ENCODE measurements at regions not wholly inside any gene's neighbourhood (a gene's known extent, or its start where the extent isn't known, plus 50 kb on each side); places are given as distances from the start of the nearest gene placed in this dataset.

DNA sequence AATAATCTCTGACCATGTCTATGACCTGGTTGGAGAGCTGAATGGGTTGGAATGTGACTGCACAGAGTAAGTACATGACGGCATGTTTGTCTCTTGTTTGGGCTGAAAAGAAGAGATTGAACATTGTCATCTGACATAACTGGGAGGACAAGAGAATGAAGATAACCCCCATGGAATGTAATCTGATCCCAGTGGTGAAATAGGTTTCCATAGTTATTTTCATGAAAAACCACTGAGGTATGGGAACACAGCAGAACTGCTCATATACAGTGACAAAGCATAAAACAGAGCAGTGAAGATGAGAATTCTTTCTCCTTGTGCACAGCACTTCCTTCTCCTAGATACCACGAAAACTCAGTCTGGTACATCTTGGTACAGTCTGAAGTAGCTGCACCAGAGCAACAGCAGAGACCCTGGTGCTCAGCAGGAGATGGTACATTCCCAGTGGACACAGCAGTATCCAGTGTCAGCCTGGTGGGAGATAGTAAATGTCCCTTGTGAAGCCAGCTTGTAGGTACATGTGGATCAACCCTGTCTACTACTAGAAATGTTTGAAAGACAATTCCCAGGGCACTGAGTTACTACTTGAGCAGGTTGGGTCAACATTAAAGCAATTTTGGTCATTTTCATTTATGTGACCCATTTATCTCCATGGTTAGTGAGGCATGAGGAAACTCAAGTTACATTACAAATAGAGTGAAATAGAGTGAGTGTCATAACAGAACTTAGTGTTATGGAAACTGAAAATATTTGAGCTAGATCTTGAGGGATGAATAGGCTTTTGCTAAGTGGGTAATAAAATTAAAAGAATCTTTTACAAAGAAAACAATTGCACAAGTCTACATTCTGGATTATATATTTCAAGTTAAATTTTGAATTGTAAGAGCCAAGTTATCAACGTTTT is 178.3 kb downstream of the SUCNR1 start:
- Mint-ChIP-seq H3K4me3 (no peak overlapping the region), H3K36me3 (no peaks in the 10 kb centered on the region), H3K4me1 (no peaks in the 10 kb centered on the region), H3K27ac (no peak overlapping the region), H3K9me3 (no peaks in the 10 kb centered on the region), H3K27me3 (no peaks in the 10 kb centered on the region)
- DNase-seq (ENCODE audit: low spot score in 2 of 2), result no peak
- no peak for ATAC-seq (ENCODE audit: low read depth)

DNA sequence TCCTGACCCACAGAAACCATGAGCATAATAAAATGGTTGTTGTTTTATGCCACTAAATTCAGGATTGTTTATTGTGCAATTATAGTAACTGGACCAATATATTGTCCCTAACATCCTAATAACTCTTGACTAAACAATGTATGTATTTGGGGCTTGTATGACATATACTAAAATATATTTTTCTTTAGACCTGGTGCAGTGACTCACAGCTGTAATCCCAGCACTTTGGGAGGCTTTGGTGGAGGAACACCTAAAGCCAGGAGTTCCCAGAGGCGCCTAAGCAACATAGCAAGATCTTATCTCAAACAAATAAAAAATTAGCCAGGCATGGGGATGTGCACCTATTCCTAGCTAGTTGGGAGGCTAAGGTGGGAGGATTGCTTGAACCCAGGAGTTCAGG is 180.4 kb downstream of the SUCNR1 start:
- no peak overlapping the region for H3K27ac Mint-ChIP-seq
- H3K27me3 Mint-ChIP-seq, result peaks cover 1% of the 10 kb centered on the region
- ATAC-seq (ENCODE audit: low read depth) (no peak), DNase-seq (ENCODE audit: low spot score in 2 of 2) (no peak)
- H3K36me3 Mint-ChIP-seq, result no peaks in the 10 kb centered on the region
- no peaks in the 10 kb centered on the region for H3K4me1 Mint-ChIP-seq
- H3K9me3 Mint-ChIP-seq, result no peaks in the 10 kb centered on the region
- no peak overlapping the region for H3K4me3 Mint-ChIP-seq

DNA sequence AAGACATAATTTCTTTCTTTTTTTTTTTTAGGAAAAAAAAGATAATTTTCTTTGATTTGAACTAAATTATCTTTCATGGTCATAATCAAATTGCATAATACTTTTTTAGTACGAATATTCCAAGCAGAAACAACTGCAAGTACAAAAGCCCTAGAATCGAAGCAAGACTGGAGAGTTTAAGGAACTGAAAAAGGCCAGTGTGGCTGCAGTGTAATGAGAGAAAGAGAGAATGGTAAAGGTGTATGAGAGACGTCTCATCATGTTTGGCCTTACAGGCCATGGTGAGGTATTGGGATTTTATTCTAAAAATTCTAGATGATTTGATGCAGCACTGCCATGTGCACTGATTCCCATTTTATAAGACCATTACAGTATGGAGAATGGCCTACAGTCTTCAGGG is 180.9 kb downstream of the SUCNR1 start:
- no peak for DNase-seq (ENCODE audit: low spot score in 2 of 2)
- ATAC-seq (ENCODE audit: low read depth), result no peak
- Mint-ChIP-seq H3K4me3 (no peak overlapping the region), H3K27ac (no peak overlapping the region), H3K9me3 (no peaks in the 10 kb centered on the region), H3K27me3 (peaks cover 1% of the 10 kb centered on the region), H3K4me1 (no peaks in the 10 kb centered on the region), H3K36me3 (no peaks in the 10 kb centered on the region)

DNA sequence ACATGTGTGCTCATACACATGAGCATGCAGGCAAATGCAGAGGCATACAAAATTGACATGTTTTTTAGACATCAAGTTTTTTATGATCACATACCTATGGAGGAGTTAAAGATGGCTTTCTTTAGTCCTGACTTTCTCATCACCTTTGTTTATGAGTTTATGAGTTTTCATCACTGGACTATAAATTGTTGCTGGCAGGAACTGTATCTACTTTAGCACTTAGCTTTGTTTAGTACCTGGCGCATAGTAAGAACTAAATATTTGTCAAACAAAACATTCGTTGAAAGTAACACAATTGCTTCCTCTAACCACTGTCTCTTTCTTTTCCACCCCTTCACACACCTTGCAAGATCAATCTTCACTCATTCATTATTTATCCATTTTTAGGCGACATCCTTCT is 182.6 kb downstream of the SUCNR1 start:
- no peak for ATAC-seq (ENCODE audit: low read depth)
- Mint-ChIP-seq H3K4me1 (no peaks in the 10 kb centered on the region), H3K9me3 (no peaks in the 10 kb centered on the region)

DNA sequence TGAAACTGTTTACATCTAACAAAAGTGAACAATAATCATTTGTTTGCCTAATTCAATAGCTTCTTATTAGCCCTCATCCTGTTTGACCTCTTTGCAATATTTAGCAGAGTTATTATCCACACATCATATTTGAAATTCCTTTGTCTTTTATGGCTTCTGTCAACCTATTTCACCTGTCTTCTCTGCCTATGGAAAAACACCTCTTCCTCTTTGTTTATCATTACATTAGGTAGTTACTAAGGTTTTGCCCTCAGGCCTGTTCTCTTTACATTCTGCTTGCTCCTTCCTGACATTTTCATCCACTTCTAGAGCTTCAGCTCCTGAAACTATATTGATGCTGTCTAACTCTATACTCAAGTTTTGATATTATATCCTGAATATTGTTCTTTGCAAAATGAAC is 183.0 kb downstream of the SUCNR1 start:
- H3K36me3 Mint-ChIP-seq, result no peaks in the 10 kb centered on the region
- peaks cover 1% of the 10 kb centered on the region for H3K27me3 Mint-ChIP-seq
- H3K4me1 Mint-ChIP-seq, result no peaks in the 10 kb centered on the region
- H3K4me3 Mint-ChIP-seq, result no peak overlapping the region
- no peak for ATAC-seq (ENCODE audit: low read depth)
- no peak overlapping the region for H3K27ac Mint-ChIP-seq
- no peaks in the 10 kb centered on the region for H3K9me3 Mint-ChIP-seq
- DNase-seq (ENCODE audit: low spot score in 2 of 2), result no peak

More for the DNA sequence above, 182.6 kb downstream of the SUCNR1 start:
- H3K4me3 Mint-ChIP-seq, result no peak overlapping the region
- H3K27me3 Mint-ChIP-seq, result peaks cover 1% of the 10 kb centered on the region
- no peak overlapping the region for H3K27ac Mint-ChIP-seq
- no peak for DNase-seq (ENCODE audit: low spot score in 2 of 2)
- H3K36me3 Mint-ChIP-seq, result no peaks in the 10 kb centered on the region

DNA sequence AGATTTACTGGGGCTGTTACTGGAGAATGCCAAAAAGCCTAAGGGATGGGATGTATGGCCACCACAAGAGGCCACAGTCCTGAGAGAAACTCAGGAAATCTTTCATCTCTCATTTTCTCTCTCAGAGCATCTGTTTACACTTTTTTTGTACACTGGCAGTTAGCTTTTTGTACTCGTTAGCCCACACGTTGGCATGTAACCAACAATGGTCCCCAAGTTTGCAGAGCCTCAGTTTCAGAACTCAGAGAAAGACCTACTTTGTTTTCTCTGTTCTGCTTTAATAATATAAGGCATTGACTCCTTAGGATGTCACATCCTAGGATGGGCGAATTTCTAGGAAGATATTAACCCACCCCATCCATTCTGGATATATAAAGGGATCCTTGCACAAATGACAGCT is 183.5 kb downstream of the SUCNR1 start:
- Mint-ChIP-seq H3K27me3 (peaks cover 1% of the 10 kb centered on the region), H3K4me1 (no peaks in the 10 kb centered on the region), H3K27ac (no peak overlapping the region), H3K4me3 (no peak overlapping the region), H3K9me3 (no peaks in the 10 kb centered on the region), H3K36me3 (no peaks in the 10 kb centered on the region)
- ATAC-seq (ENCODE audit: low read depth), result no peak
- DNase-seq (ENCODE audit: low spot score in 2 of 2), result no peak

DNA sequence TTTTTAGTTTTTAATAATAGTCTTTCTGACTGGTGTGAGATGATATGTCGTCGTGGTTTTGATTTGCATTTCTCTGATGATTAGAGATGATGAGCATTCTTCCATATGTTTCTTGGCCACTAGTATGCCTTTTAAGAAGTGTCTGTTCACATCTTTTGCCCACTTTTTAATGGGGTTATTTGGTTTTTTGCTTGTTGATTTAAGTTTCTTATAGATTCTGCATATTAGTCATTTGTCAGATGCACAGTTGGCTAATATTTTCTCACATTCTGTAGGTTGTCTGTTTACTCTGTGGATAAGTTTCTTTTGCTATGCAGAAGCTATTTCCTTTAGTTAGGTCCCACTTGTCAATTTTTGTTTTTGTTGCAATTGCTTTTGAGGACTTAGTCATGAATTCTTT is 185.4 kb downstream of the SUCNR1 start:
- Mint-ChIP-seq H3K9me3 (no peaks in the 10 kb centered on the region), H3K27me3 (peaks cover 1% of the 10 kb centered on the region), H3K4me3 (no peak overlapping the region), H3K36me3 (no peaks in the 10 kb centered on the region), H3K4me1 (no peaks in the 10 kb centered on the region), H3K27ac (no peak overlapping the region)
- ATAC-seq (ENCODE audit: low read depth) (no peak), DNase-seq (ENCODE audit: low spot score in 2 of 2) (no peak)

DNA sequence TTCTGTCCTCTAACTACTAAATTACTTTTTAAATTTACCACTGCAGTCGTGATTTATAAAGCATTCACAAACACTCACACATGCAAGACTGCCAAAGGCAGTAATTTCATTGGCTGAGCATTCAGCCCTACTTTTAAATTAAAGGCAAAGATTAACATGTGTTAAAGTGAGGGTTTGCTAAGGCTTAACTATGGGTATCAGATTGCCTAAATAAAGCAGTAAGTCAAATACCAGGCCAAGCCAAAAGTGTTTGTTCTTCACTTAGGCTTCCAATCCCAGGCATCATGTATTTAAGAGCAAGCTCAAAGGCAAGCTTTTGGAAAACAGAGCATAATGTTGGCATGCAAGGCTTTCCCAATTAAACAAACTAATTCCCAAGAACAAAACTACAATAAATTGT is 187.3 kb downstream of the SUCNR1 start:
- peaks cover 1% of the 10 kb centered on the region for H3K27me3 Mint-ChIP-seq

DNA sequence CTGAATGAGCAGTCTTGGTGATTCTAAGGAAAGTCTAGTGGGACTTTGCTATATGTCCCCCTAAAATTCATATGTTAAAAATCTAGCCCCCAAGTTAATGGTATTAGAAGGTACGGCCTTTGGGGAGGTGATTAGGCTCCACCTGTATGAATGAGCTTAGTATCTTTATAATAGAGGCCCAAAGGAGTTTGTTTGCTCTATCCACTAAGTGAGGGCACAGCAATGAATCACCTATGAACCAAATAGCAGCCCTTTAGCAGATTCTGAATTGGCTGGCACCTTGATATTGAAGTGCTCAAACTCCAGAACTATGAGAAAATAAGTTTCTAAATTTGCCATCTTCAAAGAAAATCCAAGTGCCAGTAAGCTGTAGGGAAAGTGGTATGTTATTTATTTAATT is 187.9 kb downstream of the SUCNR1 start:
- no peak for ATAC-seq (ENCODE audit: low read depth)
- no peak for DNase-seq (ENCODE audit: low spot score in 2 of 2)
- Mint-ChIP-seq H3K27ac (no peak overlapping the region), H3K4me3 (no peak overlapping the region), H3K27me3 (peaks cover 1% of the 10 kb centered on the region), H3K36me3 (no peaks in the 10 kb centered on the region), H3K9me3 (no peaks in the 10 kb centered on the region), H3K4me1 (no peaks in the 10 kb centered on the region)

More for the DNA sequence above, 187.3 kb downstream of the SUCNR1 start:
- Mint-ChIP-seq H3K4me3 (no peak overlapping the region), H3K36me3 (no peaks in the 10 kb centered on the region), H3K27ac (no peak overlapping the region), H3K9me3 (no peaks in the 10 kb centered on the region), H3K4me1 (no peaks in the 10 kb centered on the region)
- ATAC-seq (ENCODE audit: low read depth) (no peak), DNase-seq (ENCODE audit: low spot score in 2 of 2) (no peak)

DNA sequence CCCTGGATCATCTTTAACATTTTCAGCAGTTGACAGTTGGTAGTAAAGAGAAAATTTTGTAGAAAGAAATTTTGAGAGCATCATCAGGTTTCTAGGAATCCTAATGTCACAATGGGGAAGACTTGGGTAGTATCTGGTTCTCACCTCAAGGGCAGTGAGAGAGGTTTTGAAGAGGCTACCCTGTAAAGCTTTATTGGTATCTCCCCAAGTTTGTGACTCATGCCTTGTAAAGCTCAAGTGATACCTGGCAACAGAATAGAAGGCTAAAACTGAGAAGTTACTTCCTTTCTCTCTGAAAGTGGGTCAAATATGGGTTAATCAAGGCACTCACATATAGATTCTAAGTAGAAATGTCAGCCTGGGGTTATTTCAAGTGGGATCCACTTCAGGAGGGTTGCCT is 196.4 kb downstream of the SUCNR1 start:
- ATAC-seq (ENCODE audit: low read depth) (no peak), DNase-seq (ENCODE audit: low spot score in 2 of 2) (no peak)
- H3K9me3 Mint-ChIP-seq, result no peaks in the 10 kb centered on the region
- H3K4me3 Mint-ChIP-seq, result no peak overlapping the region
- no peak overlapping the region for H3K27ac Mint-ChIP-seq
- H3K27me3 Mint-ChIP-seq, result no peaks in the 10 kb centered on the region
- no peaks in the 10 kb centered on the region for H3K36me3 Mint-ChIP-seq
- no peaks in the 10 kb centered on the region for H3K4me1 Mint-ChIP-seq

DNA sequence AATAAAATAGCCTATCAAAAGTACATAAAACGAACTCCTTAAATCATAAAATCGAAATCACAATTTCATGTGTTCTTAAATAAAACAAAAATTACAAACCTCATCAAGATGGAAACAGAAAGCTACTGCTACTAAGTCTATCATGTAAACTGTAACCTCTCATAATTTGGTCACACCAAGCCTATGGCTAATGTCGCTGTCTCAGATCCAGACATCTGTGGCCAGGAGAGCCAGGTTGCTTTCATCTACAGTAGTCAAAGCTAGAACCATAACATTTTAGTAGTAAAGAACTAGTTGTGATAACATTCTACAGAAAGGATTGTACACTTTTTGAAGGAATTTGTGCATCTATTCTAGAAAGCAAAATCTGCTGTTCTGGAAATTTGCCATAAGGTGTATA is 197.4 kb upstream of the MBNL1 start:
- Mint-ChIP-seq H3K27me3 (no peaks in the 10 kb centered on the region), H3K36me3 (no peaks in the 10 kb centered on the region), H3K27ac (no peak overlapping the region), H3K4me3 (no peak overlapping the region), H3K4me1 (no peaks in the 10 kb centered on the region), H3K9me3 (no peaks in the 10 kb centered on the region)
- DNase-seq (ENCODE audit: low spot score in 2 of 2), result no peak
- no peak for ATAC-seq (ENCODE audit: low read depth)

DNA sequence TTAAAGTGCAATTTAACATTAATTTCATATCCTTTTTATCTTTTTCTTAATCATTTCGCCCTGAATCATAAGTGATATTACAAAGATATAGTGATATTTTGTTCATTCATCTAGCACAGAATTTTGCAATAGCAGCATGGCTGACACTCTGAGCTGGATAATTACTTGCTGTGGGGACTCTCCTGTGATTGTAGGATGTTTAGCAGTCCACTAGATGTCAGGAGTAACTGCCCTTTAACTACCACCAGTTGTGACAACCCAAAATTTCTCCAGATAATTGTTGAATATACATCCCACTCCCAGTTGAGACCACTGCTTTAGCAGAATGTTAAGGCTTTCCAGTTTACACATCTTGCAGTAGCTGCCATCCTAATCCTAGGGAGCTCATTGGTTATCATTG is 196.8 kb upstream of the MBNL1 start:
- no peak for DNase-seq (ENCODE audit: low spot score in 2 of 2)
- Mint-ChIP-seq H3K27me3 (no peaks in the 10 kb centered on the region), H3K36me3 (no peaks in the 10 kb centered on the region), H3K9me3 (no peaks in the 10 kb centered on the region), H3K4me3 (no peak overlapping the region), H3K27ac (no peak overlapping the region), H3K4me1 (no peaks in the 10 kb centered on the region)
- peak; percentile 57 for ATAC-seq (ENCODE audit: low read depth)

DNA sequence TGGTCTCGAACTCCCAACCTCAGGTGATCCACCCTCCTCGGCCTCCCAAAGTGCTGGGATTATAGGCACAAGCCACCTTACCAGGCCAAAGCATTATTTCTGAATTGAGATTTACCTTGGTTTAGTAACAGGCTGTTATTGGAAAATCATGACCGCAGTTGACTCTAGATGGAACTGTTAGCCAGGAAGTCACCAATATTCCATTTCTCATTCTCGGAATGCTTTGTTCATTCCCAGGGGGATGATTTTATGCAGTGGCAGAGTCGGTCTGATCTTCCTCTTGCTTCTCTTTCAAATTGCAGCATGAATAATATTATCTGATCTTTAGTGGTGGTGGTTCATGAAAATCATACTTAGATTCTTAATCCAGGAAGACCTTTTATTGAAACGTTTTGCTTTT is 195.5 kb upstream of the MBNL1 start:
- no peaks in the 10 kb centered on the region for H3K36me3 Mint-ChIP-seq
- H3K27ac Mint-ChIP-seq, result no peak overlapping the region
- H3K4me3 Mint-ChIP-seq, result no peak overlapping the region
- no peaks in the 10 kb centered on the region for H3K4me1 Mint-ChIP-seq
- ATAC-seq (ENCODE audit: low read depth), result no peak
- H3K27me3 Mint-ChIP-seq, result no peaks in the 10 kb centered on the region
- no peak for DNase-seq (ENCODE audit: low spot score in 2 of 2)
- H3K9me3 Mint-ChIP-seq, result no peaks in the 10 kb centered on the region

DNA sequence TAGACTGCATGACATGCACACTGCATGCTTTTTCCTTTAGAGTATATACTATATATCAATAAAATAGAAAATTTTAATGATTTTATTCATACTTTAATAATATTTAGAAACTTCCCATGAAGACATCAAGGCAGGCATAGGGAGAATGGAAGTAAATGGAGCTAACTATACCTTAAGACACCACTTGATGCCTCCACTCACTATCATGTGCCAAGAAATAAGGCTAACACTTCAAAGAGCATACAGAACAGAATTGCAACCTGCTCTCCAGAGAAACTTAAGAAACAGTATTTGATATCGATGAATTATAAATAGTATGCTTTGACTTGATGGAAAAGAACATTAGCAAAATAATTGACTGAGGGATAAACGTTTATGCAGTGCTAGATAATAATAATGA is 192.6 kb upstream of the MBNL1 start:
- Mint-ChIP-seq H3K4me1 (no peaks in the 10 kb centered on the region), H3K27me3 (no peaks in the 10 kb centered on the region), H3K36me3 (no peaks in the 10 kb centered on the region), H3K4me3 (no peak overlapping the region), H3K27ac (no peak overlapping the region), H3K9me3 (peaks cover 2% of the 10 kb centered on the region)
- ATAC-seq (ENCODE audit: low read depth) (no peak), DNase-seq (ENCODE audit: low spot score in 2 of 2) (no peak)

DNA sequence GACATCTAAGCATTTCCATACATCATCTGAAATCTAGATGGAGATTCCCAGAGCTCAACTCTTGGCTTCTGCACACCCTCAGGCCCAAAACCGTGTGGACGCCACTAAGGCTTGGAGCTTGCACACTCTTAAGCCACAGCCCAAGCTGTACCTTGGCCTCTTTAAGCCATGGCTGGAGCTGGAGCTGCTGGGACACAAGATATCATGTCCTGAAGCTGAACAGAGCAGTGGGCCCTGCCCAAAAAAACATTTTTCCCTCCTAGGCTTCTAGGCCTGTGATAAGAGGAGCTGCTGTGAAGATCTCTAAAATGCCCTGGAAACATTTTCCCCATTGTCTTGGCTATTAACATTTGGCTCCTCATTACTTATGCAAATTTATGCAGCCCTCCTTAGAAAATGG is 188.7 kb upstream of the MBNL1 start:
- no peaks in the 10 kb centered on the region for H3K36me3 Mint-ChIP-seq

More for the DNA sequence above, 188.7 kb upstream of the MBNL1 start:
- ATAC-seq (ENCODE audit: low read depth) (no peak), DNase-seq (ENCODE audit: low spot score in 2 of 2) (no peak)
- H3K4me3 Mint-ChIP-seq, result no peak overlapping the region
- H3K27me3 Mint-ChIP-seq, result no peaks in the 10 kb centered on the region
- peaks cover 2% of the 10 kb centered on the region for H3K9me3 Mint-ChIP-seq
- no peak overlapping the region for H3K27ac Mint-ChIP-seq
- no peaks in the 10 kb centered on the region for H3K4me1 Mint-ChIP-seq
